GM21447 (cell line): ENCODE measurements at regions not wholly inside any gene's neighbourhood (a gene's known extent, or its start where the extent isn't known, plus 50 kb on each side); places are given as distances from the start of the nearest gene placed in this dataset.

ENCODE experiments used
- ATAC-seq: cut with Tn5 transposase; IDR thresholded peaks from one replicate; pipeline ENCODE4 v1.9.1; 2021; ENCODE audit not compliant: unreplicated experiment

DNA sequence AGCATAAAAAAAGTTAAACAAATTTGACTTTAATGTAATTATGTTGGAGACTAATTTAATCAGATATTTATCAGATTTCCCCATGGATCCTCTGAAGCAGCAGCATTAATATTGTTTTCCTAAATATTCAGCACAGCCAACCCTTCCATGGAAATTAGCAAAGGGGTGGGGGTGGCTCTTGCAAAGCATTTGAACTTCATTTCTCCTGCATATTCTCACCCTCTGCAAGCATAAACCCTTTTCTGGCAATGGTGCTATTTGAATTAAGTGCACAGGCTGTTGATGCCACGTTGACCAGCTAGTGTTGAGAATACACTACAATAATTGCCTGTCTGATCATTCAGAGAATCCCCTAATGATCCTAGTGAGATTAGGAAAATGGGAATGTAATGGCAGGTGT lies 488.1 kb upstream of the KLF12 start:
- ATAC-seq: no peak

DNA sequence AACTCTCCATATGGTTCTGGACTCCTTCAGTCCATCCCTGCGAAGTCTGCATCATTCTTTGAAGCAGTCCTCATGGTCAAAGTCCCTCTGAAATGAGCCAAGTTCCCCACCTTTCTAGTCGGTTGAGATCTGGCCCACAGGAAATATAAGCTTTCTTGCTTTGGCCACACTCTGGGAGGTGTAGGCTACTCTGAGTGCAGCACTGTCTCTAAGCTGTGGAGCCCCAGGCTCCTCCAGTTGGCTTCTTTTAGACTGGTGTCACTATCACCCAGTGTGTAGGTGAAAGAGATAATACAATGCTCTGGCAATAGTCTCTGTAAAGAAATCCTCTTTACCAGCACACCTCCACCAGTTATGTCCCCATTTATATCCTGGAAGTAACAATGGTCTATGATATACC lies 486.5 kb upstream of the KLF12 start:
- ATAC-seq: no peak

DNA sequence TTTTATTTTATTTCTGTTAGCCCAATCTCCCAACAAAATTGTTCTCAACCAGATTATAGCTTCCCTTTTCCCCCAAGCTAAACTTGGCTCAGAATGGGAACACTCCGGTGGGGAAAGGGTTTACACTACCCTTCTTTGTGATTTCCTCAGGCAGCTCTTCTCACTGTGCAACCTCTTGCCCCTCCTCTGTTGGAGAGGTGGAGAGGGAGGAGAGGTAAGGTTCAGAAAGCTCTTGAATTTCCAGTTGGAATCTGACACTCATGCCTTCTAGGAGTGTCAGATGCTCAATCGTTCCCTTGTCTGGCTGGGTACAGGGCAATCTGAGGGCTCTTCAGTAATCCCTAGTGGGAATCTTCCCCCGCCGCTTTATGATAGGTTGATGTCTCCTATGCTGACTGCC lies 486.1 kb upstream of the KLF12 start:
- ATAC-seq: no peak

DNA sequence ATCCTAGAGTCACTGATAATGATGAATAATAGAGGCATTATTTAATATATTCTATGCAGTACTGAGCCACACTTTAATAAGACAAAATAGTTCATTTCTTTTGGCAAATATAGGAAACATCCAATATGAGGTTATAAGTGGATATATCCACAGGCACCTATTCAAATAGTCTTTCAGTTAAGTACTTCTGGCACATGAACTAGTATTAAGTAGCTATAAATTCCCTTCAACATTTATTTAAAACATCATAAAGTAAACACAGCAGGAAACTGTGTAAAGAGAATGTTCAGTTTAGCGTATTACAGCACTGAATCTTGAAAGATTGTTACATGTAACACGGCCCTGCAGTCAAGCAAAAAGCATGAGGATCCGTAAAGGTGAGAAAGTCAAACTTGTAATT lies 463.3 kb upstream of the KLF12 start:
- ATAC-seq: no peak

DNA sequence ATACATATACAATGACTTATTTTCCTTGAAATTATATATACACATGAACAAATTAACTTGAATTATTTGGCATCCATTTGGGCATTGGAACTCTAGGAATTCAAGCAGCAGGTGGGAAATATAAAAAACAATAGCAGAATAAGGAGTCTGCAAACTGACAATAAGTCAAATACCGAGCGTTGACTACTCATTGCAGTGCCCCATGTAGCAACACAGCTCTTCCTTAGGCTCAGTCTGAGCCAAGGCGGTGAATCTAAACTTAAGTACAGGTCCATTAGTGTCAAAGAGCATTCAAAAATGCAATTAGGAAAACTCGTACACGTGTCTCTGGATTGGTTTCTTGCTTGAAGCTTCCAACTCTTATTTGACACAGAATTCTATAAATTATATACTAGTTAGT lies 462.5 kb upstream of the KLF12 start:
- no peak for ATAC-seq

DNA sequence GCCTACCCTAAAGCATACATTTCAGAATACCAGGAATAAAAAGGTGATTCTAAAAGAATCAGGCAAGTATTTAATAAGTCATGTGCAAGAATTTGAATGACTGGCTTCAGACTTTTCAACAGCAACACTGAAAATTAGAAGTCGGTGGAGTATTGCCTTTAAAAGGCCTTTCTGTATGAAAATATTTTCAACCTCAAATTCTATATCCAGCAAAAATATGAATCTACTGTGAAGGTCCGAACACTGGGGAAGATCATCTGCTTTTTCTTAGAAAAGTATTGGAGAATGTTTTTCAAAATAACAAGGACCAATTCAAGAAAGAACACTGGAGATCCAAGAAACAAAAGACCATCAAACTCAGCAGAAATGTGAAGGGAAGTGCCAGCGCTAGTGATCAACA lies 459.5 kb upstream of the KLF12 start:
- no peak for ATAC-seq

DNA sequence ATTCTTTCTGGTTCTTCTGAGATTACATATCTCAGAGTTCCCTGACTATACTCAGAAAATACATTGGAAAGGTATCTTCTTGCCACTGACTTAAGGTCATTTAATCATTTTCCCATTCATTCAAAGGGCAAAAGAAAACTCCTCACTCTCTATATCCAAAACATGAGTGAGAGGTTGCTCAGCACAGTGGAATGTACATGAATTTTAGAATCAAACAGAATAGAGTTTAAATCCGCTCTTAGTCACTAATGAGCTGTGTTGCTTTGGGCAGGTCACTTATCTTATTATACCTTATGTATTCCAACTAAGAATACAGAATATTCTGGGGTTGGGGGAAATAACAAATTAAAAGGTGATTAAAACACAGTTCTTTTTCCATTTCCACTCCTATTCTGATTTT lies 452.6 kb upstream of the KLF12 start:
- no peak for ATAC-seq

DNA sequence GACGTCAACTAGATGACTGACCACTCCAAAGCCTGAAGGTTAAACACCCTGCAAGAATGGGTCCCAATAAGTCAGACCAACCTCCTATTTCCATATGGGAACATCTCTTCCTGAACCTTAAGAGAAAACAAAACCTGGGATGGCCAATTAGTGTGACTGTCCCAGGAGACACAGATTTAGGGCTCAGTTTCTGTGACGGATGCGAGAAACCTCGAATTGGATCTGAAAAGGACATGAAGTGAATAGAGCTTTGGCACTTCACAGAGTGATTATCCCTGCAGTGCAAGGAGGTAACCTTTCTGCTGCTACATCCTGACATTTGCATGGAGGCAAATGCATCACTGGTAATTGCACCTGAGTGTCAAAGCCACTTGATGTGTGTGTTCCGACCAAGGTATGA lies 442.2 kb upstream of the KLF12 start:
- no peak for ATAC-seq

DNA sequence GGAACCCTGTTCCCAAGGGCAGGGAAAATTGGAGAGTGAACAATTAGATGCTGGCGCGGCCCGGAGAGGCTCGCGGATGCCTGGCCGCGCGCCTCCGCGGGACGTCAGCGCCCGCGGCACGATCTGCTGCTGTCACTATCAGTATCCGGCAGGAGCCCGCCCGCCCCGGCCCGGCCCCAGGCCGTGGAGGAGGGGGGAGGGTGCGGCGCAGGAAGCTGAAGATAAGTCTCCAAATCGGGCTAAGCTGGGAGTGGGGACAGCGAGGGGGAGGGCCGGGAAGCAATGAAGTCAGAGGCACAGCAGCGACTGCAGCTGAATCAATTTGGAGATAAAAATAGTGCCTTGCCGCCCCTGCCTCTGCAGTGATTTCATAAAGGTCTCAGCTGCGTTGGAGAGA lies 441.5 kb upstream of the KLF12 start:
- no peak for ATAC-seq

DNA sequence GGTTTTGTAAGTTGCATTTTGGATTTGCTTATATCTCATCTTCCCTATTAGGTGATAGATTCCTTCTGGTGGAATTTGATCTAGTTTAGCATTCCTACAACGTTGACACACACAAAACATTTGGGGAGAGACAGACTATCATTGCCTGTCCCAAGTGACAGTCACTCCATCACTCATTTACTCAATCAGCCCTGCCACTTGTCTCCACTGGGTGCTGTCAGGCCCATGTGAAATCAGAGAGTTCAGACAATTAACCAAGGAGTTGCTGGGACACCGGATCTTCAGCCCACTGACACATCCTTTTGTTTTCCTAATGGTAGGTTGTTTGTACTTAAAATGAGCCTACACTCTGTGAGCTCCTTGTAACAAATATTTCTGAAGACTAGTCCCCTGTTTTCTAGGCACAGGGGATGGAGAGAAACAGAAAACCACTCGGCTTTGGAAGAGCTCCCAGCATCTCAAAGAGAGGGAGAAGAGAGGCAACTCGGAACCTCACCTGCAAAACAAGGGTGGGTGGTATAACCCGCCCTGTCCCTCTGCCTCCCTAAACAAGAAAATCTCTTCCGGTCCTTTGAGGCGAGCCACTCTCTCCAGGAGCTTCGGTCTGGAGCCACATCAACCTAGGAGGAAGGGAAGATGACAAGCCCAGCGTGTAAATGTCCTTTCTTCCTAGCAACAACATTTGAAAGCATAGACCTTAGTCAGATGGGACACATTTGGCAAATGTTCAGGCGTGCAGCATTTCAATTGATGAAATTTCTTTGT lies 440.9 kb upstream of the KLF12 start:
- no peak for ATAC-seq

DNA sequence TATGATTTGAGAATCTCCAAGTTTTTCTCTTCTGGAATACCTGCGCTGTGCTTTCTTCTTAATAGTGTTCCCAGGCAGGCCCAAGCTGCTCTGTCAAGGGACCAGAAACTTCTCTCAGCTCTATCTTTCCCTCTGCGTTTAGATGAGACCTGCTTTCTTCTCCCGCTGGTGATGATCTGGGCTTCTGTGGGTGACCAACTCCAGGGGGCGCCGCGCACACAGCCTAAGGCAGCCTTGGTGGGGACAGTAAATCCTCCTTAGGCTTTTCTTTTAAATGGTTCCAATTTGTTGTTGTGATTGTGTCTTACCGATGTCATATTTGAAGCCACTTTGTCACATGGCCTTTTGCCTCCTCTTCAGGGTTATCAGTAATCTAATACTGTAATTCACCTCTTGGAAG lies 439.4 kb upstream of the KLF12 start:
- ATAC-seq: no peak

DNA sequence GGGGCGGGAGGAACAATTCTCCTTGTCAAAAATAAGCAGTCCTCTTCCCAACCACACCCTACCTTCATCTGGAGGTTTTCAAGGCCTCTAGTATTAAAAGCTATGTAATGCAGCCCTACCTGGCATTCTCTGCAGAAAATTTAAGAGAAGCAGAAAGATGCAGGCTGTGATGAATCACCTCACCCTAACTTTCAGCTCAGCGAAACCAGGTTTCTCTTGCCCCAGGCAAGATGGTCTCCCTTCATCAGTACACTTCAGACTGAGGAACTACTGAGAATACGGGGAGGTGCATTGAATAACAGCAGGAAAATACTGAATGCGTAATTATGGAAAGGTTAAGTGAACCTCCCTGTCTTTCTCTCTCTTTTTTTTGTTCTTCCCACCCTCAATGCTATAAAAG lies 437.6 kb upstream of the KLF12 start:
- ATAC-seq: no peak

DNA sequence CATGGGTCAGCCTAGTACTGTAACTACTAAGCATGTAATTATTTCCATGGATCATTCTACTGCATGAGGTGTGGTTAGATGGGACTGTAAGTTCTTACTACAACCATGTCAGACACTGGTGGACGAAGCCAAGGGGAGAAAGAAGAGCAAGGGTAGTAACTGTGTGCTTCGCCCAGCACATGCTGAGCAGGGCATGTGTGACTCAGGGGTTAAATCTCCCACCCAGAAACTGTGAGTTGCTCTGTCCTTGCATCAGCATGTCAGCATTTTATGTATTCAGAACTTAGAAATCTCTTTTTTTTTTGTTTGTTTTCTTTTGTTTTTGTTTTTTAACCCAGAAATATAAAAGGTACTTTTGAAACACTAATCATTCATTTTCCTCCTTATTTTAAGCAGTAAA lies 436.6 kb upstream of the KLF12 start:
- no peak for ATAC-seq

DNA sequence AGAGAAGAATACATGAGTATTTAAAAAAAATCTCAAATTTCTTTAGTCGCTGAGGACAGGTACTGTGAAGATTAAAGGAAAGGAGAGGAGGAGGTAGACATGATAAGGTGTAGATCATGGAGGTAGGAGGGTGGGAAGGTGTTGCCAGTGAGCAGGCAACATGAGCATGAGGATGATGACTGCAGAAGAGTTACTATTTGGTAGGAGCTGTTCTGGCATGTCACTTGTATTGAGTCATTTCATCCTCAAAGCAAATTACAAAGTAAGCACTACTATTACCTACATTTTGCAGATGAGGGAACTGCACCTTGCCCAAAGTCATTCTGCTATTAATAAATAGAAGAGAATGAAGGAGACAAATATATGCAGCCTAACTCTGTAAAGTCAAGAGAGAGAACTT lies 435.8 kb upstream of the KLF12 start:
- no peak for ATAC-seq

DNA sequence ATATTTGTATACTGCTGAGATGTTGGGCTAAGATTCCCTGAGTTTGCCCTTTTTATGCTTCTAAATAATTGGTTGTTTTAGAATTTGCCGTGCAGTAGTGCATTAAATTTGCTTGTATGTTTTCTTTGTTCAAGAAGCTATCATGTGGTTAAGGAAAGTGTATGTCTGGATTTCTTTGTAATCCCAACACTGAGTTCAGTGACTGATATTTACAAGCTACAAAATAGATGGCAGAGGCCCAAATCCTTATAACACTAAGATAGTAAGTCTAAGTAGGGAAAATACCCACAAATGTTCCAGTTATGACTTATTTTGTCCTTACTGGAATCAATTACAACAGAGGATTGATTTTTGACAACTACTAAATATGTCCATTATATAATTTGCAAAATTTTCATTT lies 435.0 kb upstream of the KLF12 start:
- ATAC-seq: no peak

DNA sequence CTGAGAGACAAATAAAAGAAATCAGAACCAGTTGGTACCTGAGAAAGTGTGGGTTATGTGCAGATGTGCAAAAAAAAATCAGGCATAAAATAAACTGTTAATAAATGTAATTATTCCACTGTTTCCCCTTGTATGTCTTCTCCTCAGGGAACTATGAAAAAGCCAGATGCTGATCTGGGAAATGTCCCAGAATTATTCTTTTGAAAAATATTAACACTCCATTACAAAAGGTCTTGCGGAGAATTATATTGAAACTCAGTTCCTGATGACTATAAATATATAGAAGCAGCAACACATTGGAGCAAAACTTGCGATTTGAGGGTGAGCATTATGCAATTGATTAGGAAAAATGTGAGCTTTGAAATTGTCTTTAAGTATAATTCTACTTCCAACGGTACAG lies 433.3 kb upstream of the KLF12 start:
- no peak for ATAC-seq

DNA sequence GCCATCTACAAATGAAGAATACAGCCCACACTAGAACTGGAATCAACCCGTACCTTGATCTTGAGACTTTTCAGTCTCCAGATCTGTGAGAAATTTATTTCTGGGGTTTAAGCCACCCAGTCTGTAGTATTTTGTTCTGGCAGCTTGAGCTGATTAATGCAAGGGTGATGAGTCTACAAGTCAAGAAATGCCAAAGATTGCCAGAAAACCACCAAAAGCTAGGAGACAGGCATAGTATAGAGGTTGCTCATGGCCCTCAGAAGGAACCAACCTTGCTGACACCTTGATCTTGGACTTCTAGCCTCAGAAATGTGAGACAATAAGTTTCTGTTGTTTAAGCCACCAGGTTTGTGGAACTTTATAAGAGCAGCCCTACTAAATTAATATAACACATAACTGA lies 428.2 kb upstream of the KLF12 start:
- no peak for ATAC-seq

DNA sequence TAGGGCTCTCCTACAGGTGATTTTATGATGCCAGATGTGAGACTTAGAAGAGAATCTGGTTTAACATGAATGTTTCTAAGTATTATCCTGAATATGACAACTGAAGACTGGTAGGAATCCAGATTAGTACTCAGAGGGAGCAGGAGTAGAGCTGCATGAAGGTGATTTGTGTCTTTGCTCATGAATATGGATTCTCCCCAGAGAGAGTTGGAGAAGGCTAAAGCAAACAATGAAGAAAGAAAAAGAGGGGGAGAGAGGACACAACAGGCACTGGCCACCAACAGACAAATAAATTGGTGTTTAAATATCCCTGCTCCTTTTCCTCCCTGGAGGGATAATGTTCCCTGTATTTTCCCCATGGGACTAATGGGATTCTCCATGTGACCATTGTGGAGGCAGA lies 427.0 kb upstream of the KLF12 start:
- no peak for ATAC-seq

DNA sequence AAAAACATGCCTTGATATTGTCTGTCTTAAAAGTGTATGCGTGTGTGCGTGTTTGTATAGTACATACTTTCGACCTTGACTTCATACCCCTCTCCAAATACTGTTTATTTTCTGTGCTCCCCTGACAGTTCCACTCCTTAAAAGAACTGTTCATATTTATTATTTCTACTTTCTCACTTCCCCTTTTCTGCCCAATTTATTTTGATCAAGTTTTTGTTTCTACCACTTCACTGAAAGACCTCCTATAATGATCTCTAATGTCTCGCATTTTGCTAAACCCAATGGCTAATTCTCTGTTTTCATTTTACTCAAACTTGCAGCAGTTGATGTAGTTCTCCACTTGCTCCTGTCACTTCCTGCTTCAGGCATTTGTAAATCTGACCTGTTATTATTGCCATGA lies 426.1 kb upstream of the KLF12 start:
- ATAC-seq: no peak

DNA sequence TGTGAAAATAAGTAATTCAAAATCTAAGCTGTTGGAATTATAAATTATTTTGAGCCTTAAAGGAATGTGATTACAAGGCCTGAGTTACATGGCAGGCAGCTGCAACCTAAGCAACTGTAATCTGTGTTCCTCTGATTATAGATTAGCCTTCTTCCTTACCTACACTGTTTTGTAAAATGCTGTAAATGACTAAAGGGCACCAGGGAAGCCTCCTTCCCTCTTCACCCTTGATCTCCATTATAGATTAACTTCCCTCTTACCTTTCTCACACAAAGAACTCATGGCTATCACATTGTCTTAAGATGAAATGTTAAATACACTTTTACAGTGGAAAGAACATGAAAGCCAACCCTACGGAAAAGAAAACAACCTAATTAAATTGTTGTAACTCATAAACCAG lies 423.7 kb upstream of the KLF12 start:
- no peak for ATAC-seq

DNA sequence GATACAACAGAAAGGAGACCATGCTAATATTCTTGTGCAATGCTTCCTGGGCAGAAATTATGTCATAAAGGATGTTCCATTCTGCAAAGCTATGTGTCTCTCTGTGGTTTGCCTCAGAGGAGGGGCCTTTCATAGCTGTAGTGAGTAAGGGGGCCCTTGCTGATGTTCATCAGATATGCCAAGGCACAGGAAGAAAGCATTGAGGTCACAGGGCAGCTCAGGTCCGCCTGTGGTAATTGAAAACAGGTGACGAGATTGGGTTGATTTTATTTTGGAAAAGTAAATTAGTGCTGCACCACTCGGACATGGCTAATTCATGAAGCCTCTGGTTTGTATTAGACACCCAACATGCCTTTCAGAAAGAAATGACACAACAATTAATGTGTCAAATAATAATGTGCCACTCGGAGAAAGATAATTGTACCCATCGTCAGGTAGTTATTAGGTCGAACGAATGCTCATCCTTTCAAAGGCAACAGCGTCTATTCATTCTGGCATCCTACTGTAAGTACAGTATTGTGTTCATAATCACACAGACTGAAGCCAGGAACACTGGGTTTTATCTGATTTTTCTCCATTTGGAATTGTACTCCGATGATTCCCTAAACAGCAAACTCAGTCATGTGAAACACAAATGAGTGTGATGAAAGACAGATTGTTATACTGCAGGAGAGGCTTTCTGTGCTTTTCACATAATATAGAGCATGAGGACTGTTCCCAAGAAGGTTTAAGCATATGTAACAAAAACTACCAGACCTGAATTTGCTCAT lies 421.6 kb upstream of the KLF12 start:
- ATAC-seq: no peak

DNA sequence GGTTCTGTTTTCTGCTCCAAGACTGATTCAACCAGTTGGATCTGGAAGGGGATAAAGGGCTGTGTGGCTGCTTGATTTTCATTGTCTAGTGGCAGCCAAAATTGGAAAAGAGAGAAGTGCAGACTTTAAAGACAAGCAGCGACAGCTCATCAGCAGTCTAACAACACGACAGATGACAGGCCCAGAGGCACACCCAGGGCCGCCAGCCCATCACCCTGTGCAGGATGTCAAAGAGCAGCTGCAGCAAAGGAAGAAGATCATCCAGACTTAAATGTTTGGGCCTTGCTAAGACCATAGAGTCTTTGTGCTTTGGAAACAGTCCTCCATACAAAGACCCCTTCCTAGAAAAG lies 421.0 kb upstream of the KLF12 start:
- ATAC-seq: no peak
